NCI-H2107 treated with DMSO at 0.1 percent for 48 hours (cell line): ENCODE measurements at regions not wholly inside any gene's neighbourhood (a gene's known extent, or its start where the extent isn't known, plus 50 kb on each side); places are given as distances from the start of the nearest gene placed in this dataset.

Source experiments
- DNase-seq: peaks from one replicate; lab custom pipeline; 2025; ENCODE audit not compliant: unreplicated experiment; lab: John Stamatoyannopoulos, UW

- no peak for DNase-seq
Measured at GRCh38 chr13:79794931-79795330, 314.0 kb downstream of the NDFIP2 start.

- DNase-seq = no peak
Measured at GRCh38 chr13:79792716-79793115, 311.8 kb downstream of the NDFIP2 start.

- DNase-seq = no peak
Measured at GRCh38 chr13:79791471-79792042, 310.6 kb downstream of the NDFIP2 start.

GRCh38 chr13:79786176-79786575 is 305.2 kb downstream of the NDFIP2 start:
- no peak for DNase-seq

GRCh38 chr13:79782541-79783205 is 301.7 kb downstream of the NDFIP2 start:
- no peak for DNase-seq

GRCh38 chr13:79781829-79782540 is 301.0 kb downstream of the NDFIP2 start:
- DNase-seq = no peak

GRCh38 chr13:79780240-79780639 is 299.3 kb downstream of the NDFIP2 start:
- no peak for DNase-seq

- DNase-seq = no peak
Measured at GRCh38 chr13:79779761-79780160, 298.8 kb downstream of the NDFIP2 start.

- DNase-seq = no peak
Measured at GRCh38 chr13:79778741-79779460, 297.9 kb downstream of the NDFIP2 start.

- no peak for DNase-seq
Measured at GRCh38 chr13:79777504-79777903, 296.5 kb downstream of the NDFIP2 start.

GRCh38 chr13:79776531-79777295 is 295.8 kb downstream of the NDFIP2 start:
- DNase-seq = no peak

- DNase-seq = no peak
Measured at GRCh38 chr13:79775830-79776229, 294.9 kb downstream of the NDFIP2 start.

GRCh38 chr13:79772811-79773210 is 291.9 kb downstream of the NDFIP2 start:
- DNase-seq = no peak

- DNase-seq = no peak
Measured at GRCh38 chr13:79771493-79771892, 290.5 kb downstream of the NDFIP2 start.

- no peak for DNase-seq
Measured at GRCh38 chr13:79770056-79770455, 289.1 kb downstream of the NDFIP2 start.

- no peak for DNase-seq
Measured at GRCh38 chr13:79767126-79767525, 286.2 kb downstream of the NDFIP2 start.

GRCh38 chr13:79765331-79765730 is 284.4 kb downstream of the NDFIP2 start:
- DNase-seq = no peak

GRCh38 chr13:79749984-79750551 is 269.1 kb downstream of the NDFIP2 start:
- no peak for DNase-seq

GRCh38 chr13:79749566-79749965 is 268.6 kb downstream of the NDFIP2 start:
- no peak for DNase-seq

GRCh38 chr13:79745081-79745480 is 264.1 kb downstream of the NDFIP2 start:
- no peak for DNase-seq

- DNase-seq = no peak
Measured at GRCh38 chr13:79742923-79743322, 262.0 kb downstream of the NDFIP2 start.
